ENCODE measurements at regions not wholly inside any gene's neighbourhood (a gene's known extent, or its start where the extent isn't known, plus 50 kb on each side); places are given as distances from the start of the nearest gene placed in this dataset.

GRCh38 chr12:74896186-74896585, 313.5 kb downstream of the KCNC2 start:
- H3K4me3 ChIP-seq = no peak overlapping the region
- no peak overlapping the region for H3K27ac ChIP-seq
- TF ChIP-seq CTCF (IDR thresholded peaks at IDR 0.05) = no peak
- no peak for DNase-seq (ENCODE audit: low spot score)

GRCh38 chr12:74897425-74898211, 312.0 kb downstream of the KCNC2 start:
- TF ChIP-seq CTCF (IDR thresholded peaks at IDR 0.05) = no peak
- H3K27ac ChIP-seq = no peak overlapping the region
- DNase-seq (ENCODE audit: low spot score) = no peak
- H3K4me3 ChIP-seq = no peak overlapping the region

GRCh38 chr12:74899031-74899829, 310.4 kb downstream of the KCNC2 start:
- no peak for DNase-seq (ENCODE audit: low spot score)
- Histone ChIP-seq H3K4me3 (no peak overlapping the region), H3K27ac (no peak overlapping the region)
- no peak for TF ChIP-seq CTCF (IDR thresholded peaks at IDR 0.05)

GRCh38 chr12:74900232-74900631, 309.4 kb downstream of the KCNC2 start:
- TF ChIP-seq CTCF (IDR thresholded peaks at IDR 0.05) = no peak
- no peak overlapping the region for H3K4me3 ChIP-seq
- no peak overlapping the region for H3K27ac ChIP-seq
- no peak for DNase-seq (ENCODE audit: low spot score)

GRCh38 chr12:74903522-74903921, 306.1 kb downstream of the KCNC2 start:
- no peak for TF ChIP-seq CTCF (IDR thresholded peaks at IDR 0.05)
- Histone ChIP-seq H3K4me3 (no peak overlapping the region), H3K27ac (no peak overlapping the region)
- no peak for DNase-seq (ENCODE audit: low spot score)

- Histone ChIP-seq H3K27ac (no peak overlapping the region), H3K4me3 (no peak overlapping the region)
- no peak for DNase-seq (ENCODE audit: low spot score)
- no peak for TF ChIP-seq CTCF (IDR thresholded peaks at IDR 0.05)
Observed at GRCh38 chr12:74906224-74906623, 303.4 kb downstream of the KCNC2 start.

Data from coronary artery (tissue), 2 donors.